HG02840 (cell line): ENCODE measurements at regions not wholly inside any gene's neighbourhood (a gene's known extent, or its start where the extent isn't known, plus 50 kb on each side); places are given as distances from the start of the nearest gene placed in this dataset.

Experiments
- ATAC-seq: cut with Tn5 transposase; IDR thresholded peaks from one replicate; pipeline ENCODE4 v1.9.1; 2021; ENCODE audit warnings: mild to moderate bottlenecking, moderate library complexity, moderate number of reproducible peaks; ENCODE audit not compliant: unreplicated experiment, low FRiP score

DNA sequence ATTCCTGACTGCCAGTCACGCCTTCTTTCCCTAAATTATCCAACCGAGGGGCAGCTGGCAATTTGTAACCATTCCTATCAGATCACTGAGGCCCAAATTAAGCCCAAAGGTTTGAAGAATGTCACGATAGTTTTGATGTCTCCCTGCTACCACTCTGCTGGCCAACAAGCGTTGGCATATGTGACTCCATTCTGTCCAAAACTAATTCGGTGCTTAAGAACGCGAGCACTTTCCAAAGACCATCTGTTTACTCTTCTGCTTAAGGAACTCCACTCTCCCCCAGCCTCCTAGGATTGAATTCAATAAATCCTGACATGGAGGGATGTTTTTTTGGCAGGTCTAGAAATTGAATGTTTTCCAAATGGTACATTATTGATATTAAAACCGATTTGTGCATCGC, 131.5 kb upstream of the CTBP2 start:
- ATAC-seq: no peak

- no peak for ATAC-seq
Observed at GRCh38 chr10:125289461-125289860, 129.1 kb upstream of the CTBP2 start.

DNA sequence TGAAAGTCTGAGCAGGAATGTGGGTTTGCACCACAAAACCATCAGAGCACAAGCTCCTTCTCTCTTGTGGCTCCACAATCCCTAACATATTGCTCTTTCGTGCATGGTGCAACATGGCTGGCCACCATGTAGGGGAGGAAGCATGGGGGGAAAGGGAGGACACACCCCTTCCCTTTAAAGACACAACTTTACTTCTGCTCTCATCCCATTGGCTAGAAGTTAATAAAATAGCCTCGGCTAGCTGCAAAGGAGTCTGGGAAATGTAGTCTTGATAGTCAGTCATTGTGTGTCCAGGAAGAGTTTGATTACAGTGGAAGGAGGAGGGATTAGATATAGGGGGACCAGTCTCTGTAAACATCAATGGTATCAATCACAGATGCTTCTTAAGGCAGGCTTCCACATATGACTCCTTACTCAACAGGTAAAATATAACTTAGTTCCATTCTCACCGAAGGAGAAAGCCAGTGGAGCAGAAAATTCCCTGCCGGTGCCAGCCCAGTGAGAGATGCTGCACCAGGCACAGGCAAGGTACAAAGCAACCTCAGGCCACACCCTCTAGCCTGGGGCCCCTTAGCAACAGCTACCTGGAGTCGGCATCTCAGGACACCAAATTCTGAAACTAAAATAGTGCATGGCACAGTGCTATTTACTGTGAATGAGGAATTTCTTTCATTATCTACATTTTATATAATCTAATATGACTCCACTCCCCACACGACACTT, 124.7 kb upstream of the CTBP2 start:
- ATAC-seq: no peak

DNA sequence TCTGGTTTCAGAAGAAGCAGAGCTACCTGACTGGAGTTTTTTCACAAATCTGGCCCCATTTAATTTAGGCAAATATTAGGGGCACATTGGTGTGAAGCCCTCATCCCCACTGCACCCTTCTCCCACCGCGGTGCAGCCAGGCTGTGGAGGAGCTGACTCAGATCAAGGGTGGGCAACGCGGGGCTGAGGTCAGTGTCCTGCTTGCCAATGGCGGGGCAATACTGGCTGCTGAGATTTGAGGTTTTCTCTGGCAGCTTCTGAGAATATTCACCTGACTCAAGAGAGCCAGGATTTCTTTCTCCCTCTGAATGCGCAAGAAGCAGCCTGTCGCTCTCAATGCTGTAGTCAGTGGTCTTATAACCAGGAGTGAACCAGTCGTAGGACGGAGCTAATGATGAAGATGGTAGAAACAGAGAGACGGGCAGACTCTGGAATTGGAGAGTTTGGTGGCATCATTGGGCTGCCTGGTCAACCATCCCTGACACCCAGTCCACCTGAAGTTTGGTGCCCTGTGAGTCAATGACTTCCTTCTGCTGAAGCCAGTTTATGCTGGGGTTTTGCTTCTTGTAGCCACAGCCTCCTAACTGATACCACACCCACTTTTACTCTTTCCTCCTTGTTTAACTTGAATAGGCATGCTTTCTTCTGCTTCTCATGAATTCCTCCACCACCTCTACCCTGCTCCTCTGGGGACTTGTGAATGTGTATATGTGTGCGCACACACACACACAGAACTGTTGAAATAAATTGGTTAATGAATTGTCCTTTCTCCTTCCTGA, 123.7 kb upstream of the CTBP2 start:
- ATAC-seq: no peak

GRCh38 chr10:125283191-125283835, 123.0 kb upstream of the CTBP2 start:
- ATAC-seq: no peak

DNA sequence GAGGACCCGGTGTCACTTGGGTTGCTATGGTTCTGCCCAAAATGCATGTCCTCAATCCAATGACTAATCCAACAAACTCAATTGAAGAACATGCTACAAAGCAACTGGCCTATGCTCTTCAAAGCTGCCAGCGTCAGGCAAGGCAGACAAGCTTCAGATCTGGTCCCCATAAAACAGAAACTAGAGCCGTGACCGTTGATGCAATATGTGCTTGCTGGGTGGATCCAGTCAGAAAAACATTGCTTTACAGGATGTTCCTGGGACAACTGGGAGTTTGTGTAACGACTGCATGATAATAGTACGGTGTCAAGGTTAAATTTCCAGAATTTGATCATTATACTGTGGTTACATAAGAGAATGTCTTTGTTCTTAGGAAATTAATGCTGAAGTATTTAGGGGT, 120.7 kb upstream of the CTBP2 start:
- no peak for ATAC-seq

- no peak for ATAC-seq
Observed at GRCh38 chr10:125276133-125276532, 115.8 kb upstream of the CTBP2 start.

- no peak for ATAC-seq
Observed at GRCh38 chr10:125274961-125275360, 114.6 kb upstream of the CTBP2 start.

- ATAC-seq: no peak
Observed at GRCh38 chr10:125273023-125273422, 112.7 kb upstream of the CTBP2 start.

GRCh38 chr10:125269716-125270115, 109.4 kb upstream of the CTBP2 start:
- no peak for ATAC-seq

- no peak for ATAC-seq
Observed at GRCh38 chr10:125266966-125267365, 106.6 kb upstream of the CTBP2 start.

- ATAC-seq: no peak
Observed at GRCh38 chr10:125266541-125266940, 106.2 kb upstream of the CTBP2 start.

DNA sequence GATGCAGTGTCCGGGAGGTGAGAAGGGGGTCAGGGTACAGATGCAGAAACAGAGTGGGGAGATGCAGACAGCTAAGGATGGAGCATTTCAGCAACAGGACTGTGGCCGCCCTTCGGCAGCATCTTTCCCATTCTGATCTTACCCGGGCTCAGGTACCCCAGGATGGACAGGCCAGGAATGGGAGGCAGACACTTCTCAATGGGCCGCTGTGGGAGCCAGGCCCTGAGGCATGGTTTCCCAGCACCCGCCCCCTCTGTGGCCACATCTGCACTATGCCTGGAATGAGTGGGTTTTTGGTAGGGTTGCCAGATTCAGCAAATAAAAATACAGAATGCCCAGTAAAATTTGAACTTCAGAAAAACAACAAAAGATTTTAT, 105.2 kb upstream of the CTBP2 start:
- no peak for ATAC-seq

DNA sequence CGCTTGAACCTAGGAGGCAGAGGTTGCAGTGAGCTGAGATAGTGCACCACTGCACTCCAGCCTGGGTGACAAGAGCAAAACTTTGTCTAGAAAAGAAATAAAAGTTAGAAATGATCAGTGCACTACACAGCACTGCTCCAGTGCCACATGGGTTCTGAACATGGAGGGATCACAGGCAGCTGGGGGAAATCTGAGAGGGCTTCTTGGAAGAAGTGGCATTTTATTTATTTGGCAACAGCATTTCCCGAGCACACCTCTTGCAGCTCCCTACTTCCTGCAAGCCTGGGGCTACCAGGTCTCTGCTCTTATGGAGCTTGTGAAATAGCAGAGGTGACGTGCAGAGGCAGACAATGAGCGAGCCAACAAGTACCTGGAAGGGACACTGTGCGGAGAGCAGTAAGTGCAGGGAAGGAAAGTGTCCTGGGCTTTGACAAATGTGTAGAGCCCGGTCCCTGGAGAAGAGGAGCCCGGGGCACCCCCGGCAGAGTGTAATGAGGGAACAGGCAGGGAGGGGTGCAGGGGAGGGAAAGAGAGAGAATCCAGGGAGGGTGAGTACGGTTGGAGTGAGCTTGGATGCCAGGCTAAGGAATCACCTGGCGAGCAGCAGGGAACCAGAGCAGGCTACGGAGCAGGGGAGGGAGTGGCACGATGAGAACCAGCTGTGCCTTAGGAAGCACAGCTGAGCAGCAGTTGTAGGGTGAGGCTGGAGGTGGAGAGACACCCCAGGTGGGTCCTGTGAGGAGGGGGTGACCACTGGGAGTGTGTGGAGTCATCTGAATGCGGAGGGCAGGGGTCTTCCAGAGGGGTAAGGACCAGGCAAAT, 104.6 kb upstream of the CTBP2 start:
- ATAC-seq: no peak

- no peak for ATAC-seq
Observed at GRCh38 chr10:125264091-125264490, 103.7 kb upstream of the CTBP2 start.

- no peak for ATAC-seq
Observed at GRCh38 chr10:125263551-125263950, 103.2 kb upstream of the CTBP2 start.

- ATAC-seq: no peak
Observed at GRCh38 chr10:125262920-125263319, 102.6 kb upstream of the CTBP2 start.

DNA sequence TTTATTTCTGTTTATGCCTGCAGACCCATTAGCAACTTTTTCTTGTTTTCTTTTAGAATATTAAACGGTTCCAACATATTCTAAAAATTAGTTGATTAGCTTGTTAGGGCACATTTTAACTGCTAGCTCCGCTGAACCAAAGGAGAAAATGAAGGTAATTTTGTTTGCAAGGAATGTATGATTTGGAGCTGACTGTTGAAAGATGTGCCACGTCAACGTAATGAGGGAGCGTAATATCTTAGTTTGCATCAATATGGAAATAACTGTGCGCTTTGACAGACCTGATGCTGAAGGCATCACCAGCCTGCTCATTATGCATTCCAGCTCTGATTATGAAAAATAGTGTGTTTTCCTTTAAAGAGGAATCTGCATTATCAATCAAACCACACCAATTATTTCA, 102.0 kb upstream of the CTBP2 start:
- no peak for ATAC-seq

GRCh38 chr10:125261491-125262186, 101.3 kb upstream of the CTBP2 start:
- no peak for ATAC-seq

DNA sequence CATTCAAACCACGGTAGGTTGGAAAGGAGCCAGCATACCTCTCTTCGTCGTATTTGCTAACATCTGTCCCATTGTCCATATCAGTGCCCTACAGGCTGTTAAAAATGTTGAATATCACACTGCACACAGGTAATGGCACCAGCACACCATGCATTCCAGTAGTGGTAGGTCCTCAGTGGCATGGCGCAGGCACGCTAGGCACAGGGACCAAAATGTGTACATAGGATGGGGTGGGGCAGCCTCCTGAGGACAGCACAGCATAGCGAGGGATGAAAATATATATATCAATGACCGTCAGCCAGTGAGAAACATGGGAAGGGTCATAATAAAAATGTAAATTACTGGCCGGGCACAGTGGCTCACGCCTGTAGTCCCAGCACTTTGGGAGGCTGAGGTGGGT, 99.9 kb upstream of the CTBP2 start:
- no peak for ATAC-seq
